GM18508 (cell line): ENCODE measurements at regions not wholly inside any gene's neighbourhood (a gene's known extent, or its start where the extent isn't known, plus 50 kb on each side); places are given as distances from the start of the nearest gene placed in this dataset.
A peak's percentile ranks its signal among the peaks of the same experiment; 100 is the strongest.

Experiments
- ATAC-seq: cut with Tn5 transposase; IDR thresholded peaks from one replicate; pipeline ENCODE4 v1.9.1; 2021; ENCODE audit warnings: moderate number of reproducible peaks; ENCODE audit not compliant: insufficient read depth, unreplicated experiment

DNA sequence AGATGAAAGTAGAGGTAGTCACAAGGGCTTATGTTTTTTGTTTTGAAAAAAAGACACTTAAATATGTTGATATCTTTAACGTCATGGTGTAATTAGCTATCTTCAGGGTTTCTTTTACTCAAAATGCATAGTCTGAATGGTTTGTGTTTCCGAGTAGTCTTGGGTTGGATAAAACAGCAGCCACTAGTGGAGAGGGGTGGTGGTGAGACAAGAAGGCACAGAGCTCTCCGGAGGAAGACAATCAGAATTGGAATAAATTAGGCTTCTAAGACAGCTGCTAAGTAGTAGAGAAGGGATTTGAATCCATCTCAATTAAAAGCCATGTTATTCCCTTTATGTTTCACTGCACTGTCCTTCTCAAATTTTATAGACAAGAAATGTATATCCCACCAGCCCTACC lies 240.4 kb upstream of the VEGFC start:
- ATAC-seq, result no peak

DNA sequence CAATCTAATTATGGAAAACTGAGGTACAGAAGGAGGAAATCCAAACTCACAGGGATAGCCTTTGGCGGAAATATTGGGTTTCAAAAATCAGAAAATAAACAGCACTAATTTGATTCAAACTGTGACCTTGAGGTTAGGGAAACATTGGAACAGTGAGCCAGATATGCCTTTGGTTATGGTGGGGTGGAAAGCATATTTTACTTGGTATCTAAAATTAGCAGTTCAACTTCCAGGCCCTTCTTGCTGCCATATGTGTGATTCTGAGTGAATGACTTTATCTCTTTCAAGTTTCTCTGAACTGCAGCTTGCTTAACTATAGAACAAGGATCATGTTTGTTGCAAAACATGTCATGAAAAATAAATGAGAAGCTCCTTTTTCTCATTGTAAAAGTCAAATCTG lies 240.9 kb upstream of the VEGFC start:
- ATAC-seq, result no peak

DNA sequence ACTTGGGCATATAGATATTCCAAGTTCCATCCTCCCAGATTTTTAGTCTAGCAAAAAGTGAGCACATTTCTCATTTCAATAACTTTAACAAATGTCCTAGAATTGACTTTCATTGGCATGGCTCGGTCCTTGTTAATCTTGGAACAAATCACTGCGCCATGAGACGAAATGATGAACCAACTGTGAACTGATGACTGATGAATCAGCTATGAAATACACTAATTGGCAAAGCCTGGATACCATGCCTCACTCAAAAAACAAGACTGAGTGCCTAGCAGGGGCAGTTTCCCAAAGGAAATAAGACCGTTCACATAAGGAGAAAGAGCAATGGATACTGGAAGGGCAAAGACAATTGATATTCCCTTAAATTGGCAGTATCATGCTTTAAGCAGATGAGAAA lies 248.6 kb upstream of the VEGFC start:
- no peak for ATAC-seq

DNA sequence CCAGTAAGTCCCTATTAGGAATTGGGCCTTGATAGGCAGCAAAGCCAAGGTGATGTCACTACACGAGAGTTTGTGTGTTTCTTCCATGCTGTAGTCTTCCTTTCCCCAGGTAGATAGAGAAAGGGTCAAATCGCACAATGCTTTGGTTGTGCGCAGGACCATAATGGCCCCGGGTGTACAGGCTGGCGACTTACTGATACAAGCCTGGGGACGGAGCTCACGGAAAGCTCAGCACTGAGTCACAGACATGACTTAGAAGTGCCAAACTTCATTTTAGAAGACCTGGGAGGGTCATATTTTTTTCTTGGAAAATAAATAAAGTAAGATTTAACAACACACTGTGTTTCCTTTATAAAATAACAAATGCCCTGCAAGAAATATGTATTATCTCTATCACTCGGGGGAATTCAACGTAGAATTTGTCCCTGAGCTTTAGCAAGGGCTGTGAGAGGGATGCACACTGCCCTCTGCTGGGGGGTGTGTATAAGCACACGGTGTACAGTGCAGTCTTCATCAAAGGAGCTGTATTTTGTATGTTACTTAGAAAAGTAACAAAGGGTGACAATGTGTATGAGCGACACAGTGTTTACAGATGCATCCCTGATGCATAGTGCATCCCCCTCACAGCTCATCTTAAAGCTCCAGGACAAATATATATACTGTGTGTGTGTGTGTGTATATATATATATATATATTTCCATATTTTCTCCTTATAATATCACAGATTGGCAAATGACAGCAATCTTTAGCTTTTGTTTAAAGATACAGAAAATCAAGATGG lies 254.5 kb upstream of the VEGFC start:
- ATAC-seq, result no peak

DNA sequence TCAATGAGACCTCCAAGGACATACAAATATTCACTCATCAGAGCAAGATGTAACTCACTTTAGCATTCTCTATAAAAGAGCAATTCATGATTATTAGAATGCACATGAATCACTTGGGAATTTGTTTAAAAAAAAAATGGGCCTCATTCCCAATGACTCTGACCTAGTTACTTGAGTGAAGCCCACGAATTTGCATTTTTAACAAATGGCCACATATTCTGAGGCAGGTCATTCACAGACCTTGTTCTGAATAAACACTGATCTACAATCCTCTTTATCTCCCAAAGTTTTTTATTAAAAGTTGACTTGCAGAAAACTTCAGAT lies 255.1 kb upstream of the VEGFC start:
- no peak for ATAC-seq

DNA sequence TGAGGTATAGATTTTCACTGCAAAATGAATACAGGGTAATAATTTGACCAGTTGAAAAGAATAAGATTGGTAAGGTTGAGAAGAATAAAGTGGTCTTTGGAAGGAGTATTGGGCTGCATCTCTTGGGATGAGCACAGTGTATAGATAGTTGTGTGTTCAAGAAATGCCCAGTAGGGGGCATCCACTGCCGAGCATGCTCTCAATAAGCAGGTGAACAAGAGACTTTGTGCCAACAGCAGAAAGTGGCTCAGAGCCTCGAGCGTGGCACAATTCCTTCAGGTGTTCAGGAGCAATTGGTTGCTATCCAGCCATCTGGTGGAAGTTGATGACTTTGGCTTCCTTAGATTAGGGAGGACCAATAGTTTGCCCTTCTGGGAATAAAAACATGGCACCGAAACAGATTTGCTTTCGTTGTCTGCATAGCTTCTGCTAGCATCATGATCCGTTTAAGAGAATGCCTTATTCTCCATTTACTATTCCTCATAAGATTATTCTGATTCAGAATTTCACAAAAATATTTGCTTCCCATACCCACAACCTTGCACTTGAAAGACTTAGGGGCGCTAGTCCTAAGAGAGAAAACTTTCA lies 258.1 kb upstream of the NEIL3 start:
- ATAC-seq, result peak; percentile 92

DNA sequence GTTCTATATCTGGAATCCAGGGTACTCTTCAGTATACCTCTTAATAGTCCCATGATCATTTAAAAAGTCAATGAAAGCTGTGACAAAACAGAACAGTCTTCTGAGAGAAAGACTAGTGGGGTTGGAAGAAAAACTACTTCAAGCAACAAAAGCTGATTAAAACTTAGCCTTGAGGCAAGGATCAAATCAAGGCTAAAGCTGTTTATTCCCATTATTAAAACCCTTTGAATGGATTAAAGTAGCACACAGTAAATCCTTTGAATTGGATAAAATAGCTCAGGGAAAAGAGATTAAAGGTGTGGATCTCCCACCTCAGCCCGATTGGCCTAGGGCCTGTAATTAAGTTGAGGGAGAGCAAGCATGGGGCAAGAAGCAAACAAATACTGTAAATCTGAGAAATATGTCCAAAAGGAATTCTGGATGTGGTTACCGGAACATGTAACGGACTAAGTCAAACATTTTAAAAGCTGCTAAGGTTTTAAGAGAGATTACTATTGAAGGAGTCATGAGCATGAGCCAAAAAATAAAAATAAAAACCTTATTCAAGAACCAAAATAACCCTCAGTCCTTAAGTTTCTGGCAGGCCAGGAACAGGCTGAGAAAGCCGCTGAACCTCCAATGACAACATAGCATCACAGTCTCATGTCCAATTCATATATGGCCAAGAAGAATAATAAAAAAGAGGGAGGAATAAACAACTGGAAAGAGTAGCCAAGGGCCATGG lies 257.3 kb upstream of the NEIL3 start:
- ATAC-seq, result no peak

DNA sequence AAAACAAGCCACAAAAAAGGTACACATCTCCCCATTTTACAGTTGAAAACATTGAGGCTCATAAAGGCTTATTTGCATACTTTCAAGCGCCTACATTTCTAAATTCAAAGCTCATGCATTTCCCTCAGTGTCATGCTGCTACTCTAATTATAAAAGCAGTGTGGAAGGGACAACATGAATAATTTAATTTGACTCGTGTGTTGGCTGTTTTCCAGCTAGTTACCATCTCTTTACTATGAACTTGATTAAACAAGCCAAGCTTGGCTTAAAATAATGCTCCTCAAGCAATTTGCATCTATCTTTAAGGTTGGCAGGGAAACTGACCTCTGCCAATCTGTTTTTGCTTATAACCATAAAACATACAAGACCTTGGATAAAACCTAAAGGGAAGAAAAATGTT lies 252.5 kb upstream of the NEIL3 start:
- ATAC-seq, result no peak

DNA sequence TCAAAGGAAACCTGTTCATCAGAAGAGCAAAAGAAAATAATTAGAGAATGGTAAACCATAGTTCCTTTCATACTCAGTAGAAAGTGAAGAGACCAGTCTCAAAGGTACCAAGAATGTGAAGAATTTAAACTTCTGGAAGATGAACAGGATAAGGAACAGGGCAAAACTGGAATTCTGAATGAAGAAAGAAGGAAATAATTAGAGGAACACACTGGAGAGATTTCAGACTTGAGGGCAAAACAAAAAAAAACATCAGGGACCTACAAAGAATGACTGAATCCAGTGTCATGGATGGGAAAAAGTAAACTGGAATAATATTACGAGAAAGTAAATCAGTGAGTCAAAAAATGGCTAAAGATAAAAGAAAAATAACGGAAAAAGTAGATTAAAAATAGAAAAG lies 245.6 kb upstream of the NEIL3 start:
- no peak for ATAC-seq

DNA sequence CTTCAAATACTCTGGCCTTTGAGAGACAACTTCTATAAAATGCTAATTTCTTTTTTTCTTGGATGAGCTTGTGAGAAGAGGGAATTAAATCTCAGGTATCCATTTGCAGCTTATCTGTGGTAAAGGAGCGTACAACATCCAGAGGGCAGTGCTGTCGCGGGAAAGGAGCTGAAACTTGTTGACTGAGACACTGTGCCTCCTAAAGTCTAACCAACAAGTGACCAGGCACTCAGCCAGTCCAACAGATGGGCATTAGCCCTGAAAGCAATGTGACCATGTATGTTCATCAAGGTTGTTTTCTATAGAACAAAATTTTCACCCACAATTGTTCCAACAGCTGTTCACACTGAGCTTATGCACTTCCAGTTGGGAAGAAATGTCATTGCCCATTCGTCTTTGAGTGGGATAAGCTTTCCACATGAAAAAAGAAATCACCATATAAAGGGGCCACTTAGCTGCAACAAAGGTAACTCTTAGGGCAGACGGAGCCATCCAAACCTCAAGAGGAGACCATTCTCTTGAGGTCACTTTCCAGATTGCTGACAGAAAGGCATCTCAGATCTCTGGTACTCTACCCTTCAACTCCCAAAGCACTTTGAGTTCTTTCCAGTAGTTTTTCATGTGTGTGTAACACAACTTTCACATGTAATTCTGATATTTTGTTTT lies 244.8 kb upstream of the NEIL3 start:
- ATAC-seq, result no peak

DNA sequence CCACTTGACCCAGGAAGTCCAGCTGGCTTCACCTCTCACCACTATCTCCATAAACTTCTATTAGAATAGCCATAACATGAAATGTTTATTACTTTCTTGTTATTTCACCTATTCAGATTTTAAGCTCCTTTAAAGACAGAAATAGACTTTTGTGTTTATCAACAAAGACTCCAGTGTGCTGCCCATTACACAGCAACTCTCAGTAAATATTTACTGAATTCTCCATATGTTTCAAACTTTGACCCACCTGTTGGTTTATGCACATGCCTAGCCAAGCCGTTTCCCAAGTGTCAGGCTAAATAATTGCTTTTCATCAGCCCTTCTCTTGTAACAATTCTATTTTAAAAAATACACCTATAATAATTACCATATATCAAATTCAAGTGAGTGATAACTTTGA lies 242.9 kb upstream of the NEIL3 start:
- ATAC-seq, result no peak

DNA sequence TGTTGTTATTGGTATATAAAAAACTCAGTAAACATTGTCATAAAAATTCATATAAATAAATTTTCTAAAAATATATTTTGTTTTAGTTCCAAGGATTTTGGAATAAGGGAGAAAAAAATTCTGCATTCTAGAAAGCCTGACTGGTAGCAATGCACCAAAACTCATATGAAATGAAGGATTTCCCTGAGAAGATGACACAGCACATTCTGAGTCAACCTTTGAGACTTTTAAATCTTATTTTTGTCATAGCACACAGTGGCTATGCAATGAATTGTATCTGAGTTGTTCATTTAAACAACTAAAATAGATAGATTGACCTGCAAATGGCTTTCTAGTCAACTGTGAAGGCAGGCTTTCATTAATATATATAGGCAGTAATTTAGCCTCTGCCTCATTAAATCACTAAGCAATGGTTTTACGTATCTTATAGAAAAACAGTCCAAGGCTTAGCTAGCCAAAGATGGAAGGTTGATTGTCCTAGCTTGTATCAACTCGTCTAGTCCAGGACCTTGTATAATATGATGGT lies 239.1 kb upstream of the NEIL3 start:
- ATAC-seq, result no peak

DNA sequence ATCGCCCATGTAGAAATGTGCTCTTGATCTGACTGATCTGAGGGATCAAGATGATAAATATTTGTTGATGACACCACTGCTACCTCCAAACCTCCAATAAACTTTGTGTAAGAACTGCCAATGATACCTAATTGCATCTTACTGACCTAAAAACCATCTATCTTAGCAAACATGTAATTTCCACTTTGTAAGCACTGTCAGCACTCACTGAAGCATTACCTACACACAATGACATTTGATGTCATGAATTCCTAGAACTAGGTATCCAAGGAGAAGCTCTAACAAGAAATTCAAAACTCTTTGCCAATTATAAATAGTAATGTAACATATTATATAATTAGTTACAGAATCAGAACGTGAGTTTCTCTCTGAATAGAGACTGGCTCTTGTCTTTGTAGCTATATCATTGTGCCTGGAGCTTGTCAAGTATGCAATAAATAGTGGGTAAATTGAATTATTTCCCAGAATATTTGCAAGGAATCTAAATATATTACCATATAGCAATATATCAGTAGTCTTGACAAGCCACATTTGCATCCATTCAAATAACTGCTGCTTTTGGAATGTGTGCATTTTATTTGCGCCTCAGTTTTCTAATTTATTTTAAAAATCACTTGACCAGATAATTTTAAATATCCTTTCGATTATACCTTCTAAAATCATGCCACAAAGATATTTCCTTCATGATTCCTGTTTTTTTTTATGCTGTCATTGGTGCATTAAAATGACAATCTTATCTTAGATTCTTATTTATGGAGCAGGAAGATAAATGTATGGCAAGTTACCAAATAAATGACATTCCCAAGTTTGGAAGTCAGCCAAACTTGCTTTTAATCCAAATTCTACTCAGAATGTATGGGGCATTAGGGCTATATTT lies 232.3 kb upstream of the NEIL3 start:
- no peak for ATAC-seq

DNA sequence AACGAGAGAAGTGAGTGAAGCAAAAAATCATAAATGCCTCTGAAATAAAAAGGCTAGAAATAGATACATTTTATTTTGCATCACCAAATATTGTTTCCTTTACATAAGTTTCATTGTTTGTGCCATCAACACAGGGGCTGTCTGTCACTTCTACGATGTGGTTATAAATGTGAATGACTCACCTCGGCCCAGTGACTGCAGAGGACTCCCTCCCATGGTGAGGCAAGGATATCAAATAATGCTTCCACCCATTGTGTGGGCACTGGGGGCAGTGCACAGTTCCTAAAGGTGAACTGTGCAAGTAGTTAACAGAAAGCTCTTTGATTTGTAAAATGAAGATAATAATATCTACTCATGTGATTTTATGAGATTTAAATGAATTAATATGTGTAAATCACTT lies 230.3 kb upstream of the NEIL3 start:
- no peak for ATAC-seq

DNA sequence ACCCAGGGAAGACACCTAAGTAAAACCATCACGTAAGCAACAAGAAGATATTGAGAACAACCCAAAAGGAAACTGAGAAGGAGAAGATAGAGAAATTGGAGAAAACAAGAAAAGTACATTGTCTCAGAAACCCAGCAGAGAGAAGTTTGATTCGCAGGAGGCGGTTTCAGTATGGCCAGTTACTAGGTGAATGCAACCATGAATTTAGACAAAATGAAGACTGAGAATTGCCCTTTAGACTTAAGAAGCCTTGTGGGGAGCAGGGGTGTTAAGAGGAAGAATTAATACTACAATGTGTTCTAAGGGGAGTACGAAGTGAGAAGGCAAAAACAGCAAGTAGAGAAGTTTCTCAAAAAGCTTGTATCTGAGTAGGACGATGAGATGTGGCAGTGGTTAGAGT lies 229.3 kb upstream of the NEIL3 start:
- no peak for ATAC-seq

DNA sequence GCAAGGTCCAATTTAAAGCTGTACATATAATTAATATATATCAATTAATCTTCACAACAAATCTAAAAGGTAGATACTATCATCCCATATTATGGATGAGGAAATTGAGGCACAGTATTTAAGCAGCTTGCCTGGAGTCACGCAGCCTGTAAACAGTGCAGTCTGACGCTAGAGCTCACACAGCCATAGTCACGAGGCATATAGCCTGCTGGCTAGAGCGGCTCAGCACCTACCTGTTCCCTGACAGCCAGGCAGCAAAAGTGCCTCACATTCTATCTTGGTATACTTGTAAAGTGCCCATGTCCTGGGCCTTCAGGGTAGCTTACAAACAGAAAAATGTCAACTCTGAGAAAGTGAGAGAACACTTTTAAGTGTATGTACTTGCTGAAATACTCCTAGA lies 222.6 kb upstream of the NEIL3 start:
- ATAC-seq, result no peak

DNA sequence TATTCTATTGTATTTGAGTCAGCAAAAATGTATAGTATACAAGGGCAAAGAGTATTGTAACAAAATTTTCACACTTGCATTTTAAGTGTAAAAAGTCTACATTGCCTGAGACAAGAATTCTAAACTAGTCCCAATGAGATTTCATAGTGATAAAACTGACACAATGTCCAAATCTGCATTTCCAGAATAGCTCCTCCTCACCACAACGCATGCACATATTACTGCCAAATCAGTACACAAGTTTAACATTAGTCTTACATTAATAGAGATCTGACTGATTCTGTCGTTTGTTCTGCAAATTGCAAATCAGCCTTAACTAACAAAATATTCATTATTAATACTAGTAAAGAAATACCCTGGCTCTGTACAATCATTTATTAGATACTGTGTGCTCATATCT lies 222.2 kb upstream of the NEIL3 start:
- no peak for ATAC-seq

DNA sequence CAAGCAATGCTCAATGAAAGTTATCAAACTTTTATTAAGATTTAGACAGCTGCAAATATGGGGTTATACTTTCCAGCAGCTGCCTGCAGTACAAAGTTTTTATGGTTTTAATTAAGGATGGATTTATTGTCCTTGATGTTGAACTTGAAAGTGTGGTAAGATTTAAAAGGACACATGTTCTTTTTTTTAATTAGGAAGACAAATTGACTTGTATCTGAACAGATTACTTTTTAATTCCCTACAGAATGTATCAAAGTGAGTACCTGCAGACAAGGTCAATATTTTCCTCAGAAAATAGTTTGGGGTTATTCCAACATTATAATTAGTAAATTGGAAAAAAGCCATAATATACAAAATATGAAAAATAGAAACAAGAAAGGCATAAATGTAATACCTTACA lies 218.2 kb upstream of the NEIL3 start:
- ATAC-seq, result no peak

DNA sequence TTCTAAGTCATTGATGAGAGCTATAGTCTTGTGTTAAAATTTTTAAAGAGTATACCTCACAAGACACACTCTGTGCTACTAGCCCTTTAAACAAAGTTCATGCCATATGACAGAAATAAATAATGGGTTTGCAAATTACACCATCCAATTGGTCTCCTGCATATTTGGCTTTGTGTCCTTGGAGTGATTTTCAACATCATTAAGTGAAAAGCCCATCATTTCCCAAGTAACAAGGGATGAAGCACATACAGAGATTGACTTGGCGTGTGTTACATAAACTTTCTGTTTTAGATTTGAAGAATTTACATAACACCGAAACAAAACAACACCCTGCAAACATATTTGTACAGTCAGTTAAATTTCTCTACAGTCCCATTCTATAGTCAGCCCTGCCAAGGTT lies 216.9 kb upstream of the NEIL3 start:
- ATAC-seq, result no peak

DNA sequence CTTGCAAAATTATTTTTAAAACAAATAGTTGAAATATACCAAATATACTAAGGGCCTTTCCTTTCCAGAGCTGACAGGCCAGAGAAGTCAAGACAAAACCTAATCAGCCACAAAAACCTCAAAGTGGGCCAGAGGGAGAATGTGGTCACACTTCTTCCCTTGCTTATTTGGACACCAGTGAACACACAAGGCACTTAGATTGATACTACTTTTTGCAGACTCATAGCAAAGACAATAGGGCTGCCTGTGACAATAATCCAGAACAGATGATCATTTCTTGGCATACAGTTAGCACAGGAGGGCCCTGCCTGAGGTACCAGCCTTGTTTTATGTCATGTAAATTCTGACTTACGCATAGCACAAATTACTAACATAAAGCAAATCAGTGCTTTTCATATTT lies 215.7 kb upstream of the NEIL3 start:
- no peak for ATAC-seq
